Activated CD4-positive, alpha-beta T cell treated with anti-CD3 and anti-CD28 coated beads, Interleukin-2, amount 10 ng/mL, durations not matched to agents 7 days and 5 days (primary cell): ENCODE measurements at regions not wholly inside any gene's neighbourhood (a gene's known extent, or its start where the extent isn't known, plus 50 kb on each side); places are given as distances from the start of the nearest gene placed in this dataset.

Experiments used
- CTCF ChIA-PET: fragments of 350-600 bp; sonication (Branson Sonifier 250); formaldehyde crosslinking; loops from one replicate; lab custom pipeline; 2021; ENCODE audit warnings: antibody characterized with exemption; lab: Charles Lee
- POLR2A ChIA-PET: fragments of 350-600 bp; sonication (Branson Sonifier 250); formaldehyde crosslinking; loops from one replicate; lab custom pipeline; 2021; ENCODE audit warnings: antibody characterized with exemption; lab: Charles Lee
- DNase-seq: peaks from one replicate; pipeline ENCODE4 v3.0.0-alpha.2; 2020
- H3K27ac Mint-ChIP-seq: one replicate; pipeline ENCODE4 v1.8.0; 2021; ENCODE audit warnings: mild to moderate bottlenecking, moderate library complexity, mixed read lengths
- H3K27me3 Mint-ChIP-seq: one replicate; pipeline ENCODE4 v1.8.0; 2021; ENCODE audit warnings: mixed read lengths
- H3K36me3 Mint-ChIP-seq: one replicate; pipeline ENCODE4 v1.8.0; 2021; ENCODE audit warnings: low read depth, mixed read lengths
- H3K4me1 Mint-ChIP-seq: one replicate; pipeline ENCODE4 v1.8.0; 2021; ENCODE audit warnings: mixed read lengths
- H3K4me3 Mint-ChIP-seq: one replicate; pipeline ENCODE4 v1.8.0; 2021; ENCODE audit warnings: mild to moderate bottlenecking, moderate library complexity, mixed read lengths
- H3K9me3 Mint-ChIP-seq: one replicate; pipeline ENCODE4 v1.8.0; 2021; ENCODE audit warnings: mixed read lengths

- no peaks in the 10 kb centered on the region for H3K27me3 Mint-ChIP-seq
- H3K4me3 Mint-ChIP-seq = no peak overlapping the region
- no peak for DNase-seq
- ChIA-PET POLR2A (interaction anchor here (0.5 kb wide), 1 partner anchor 1403 kb away, joined by 3 read pairs; no protein-coding TSS in a partner anchor), CTCF (no interaction called here)
- no peaks in the 10 kb centered on the region for H3K9me3 Mint-ChIP-seq
- H3K27ac Mint-ChIP-seq = no peak overlapping the region
- H3K4me1 Mint-ChIP-seq = no peaks in the 10 kb centered on the region
- H3K36me3 Mint-ChIP-seq = no peaks in the 10 kb centered on the region
Measured at GRCh38 chr4:132230025-132230424, 919.1 kb upstream of the PCDH10 start.

- no peak overlapping the region for H3K4me3 Mint-ChIP-seq
- H3K27ac Mint-ChIP-seq = no peak overlapping the region
- no peaks in the 10 kb centered on the region for H3K36me3 Mint-ChIP-seq
- H3K4me1 Mint-ChIP-seq = no peaks in the 10 kb centered on the region
- H3K9me3 Mint-ChIP-seq = no peaks in the 10 kb centered on the region
- no peak for DNase-seq
- ChIA-PET POLR2A (no interaction called here), CTCF (no interaction called here)
- no peaks in the 10 kb centered on the region for H3K27me3 Mint-ChIP-seq
Measured at GRCh38 chr4:132238697-132239096, 910.4 kb upstream of the PCDH10 start.

- Mint-ChIP-seq H3K27ac (no peak overlapping the region), H3K4me3 (no peak overlapping the region), H3K27me3 (no peaks in the 10 kb centered on the region), H3K4me1 (no peaks in the 10 kb centered on the region), H3K36me3 (no peaks in the 10 kb centered on the region), H3K9me3 (no peaks in the 10 kb centered on the region)
- POLR2A ChIA-PET = no interaction called here
- no peak for DNase-seq
- CTCF ChIA-PET = no interaction called here
Measured at GRCh38 chr4:132240081-132240480, 909.0 kb upstream of the PCDH10 start.

DNA sequence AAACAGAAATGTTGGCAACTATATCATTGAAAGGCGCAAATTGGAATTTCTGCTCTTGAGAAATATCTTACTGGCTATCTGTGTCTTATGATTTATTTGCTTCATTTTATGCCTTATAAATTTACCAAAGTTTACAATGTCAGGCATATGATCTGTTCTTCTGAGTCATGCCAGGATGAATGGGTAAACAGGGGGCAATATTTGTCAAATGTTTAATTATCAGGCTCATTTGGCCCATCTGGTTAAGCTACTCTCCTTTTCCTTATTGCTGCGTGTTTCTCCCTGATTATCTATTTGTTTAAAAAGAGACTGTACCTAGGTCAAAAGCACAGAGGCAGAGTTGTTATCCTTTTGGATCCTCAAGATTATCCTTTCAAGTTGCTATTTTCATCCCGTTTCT is 903.8 kb upstream of the PCDH10 start:
- H3K27ac Mint-ChIP-seq = no peak overlapping the region
- ChIA-PET CTCF (no interaction called here), POLR2A (no interaction called here)
- H3K4me3 Mint-ChIP-seq = no peak overlapping the region
- no peaks in the 10 kb centered on the region for H3K36me3 Mint-ChIP-seq
- H3K27me3 Mint-ChIP-seq = no peaks in the 10 kb centered on the region
- no peak for DNase-seq
- H3K9me3 Mint-ChIP-seq = no peaks in the 10 kb centered on the region
- H3K4me1 Mint-ChIP-seq = no peaks in the 10 kb centered on the region

- H3K4me1 Mint-ChIP-seq = no peaks in the 10 kb centered on the region
- H3K9me3 Mint-ChIP-seq = no peaks in the 10 kb centered on the region
- no peaks in the 10 kb centered on the region for H3K36me3 Mint-ChIP-seq
- no peak for DNase-seq
- H3K27me3 Mint-ChIP-seq = no peaks in the 10 kb centered on the region
- ChIA-PET POLR2A (no interaction called here), CTCF (no interaction called here)
- no peak overlapping the region for H3K4me3 Mint-ChIP-seq
- H3K27ac Mint-ChIP-seq = no peak overlapping the region
Measured at GRCh38 chr4:132264176-132264575, 884.9 kb upstream of the PCDH10 start.

DNA sequence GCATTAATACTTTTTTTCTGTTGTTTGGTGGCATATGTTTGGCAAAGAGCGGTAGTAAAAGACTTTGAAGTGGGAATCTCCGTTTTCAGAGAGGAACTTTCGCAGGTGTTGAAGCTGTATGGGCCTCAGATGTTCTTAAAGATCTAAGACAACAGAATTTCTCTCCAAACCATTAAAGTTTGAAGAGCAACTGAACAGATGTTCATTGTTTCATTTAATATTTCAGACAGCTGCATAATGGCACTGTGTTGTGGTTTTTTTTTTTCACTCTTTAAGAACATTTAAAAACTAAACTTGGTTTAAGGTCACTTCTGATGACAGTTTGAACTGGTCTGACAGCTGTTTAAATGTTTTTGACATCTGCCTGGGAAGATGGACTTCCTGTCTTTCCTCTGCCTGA is 882.7 kb upstream of the PCDH10 start:
- Mint-ChIP-seq H3K27me3 (no peaks in the 10 kb centered on the region), H3K4me1 (no peaks in the 10 kb centered on the region), H3K36me3 (no peaks in the 10 kb centered on the region), H3K4me3 (no peak overlapping the region), H3K27ac (no peak overlapping the region), H3K9me3 (no peaks in the 10 kb centered on the region)
- ChIA-PET POLR2A (no interaction called here), CTCF (no interaction called here)
- DNase-seq = no peak

DNA sequence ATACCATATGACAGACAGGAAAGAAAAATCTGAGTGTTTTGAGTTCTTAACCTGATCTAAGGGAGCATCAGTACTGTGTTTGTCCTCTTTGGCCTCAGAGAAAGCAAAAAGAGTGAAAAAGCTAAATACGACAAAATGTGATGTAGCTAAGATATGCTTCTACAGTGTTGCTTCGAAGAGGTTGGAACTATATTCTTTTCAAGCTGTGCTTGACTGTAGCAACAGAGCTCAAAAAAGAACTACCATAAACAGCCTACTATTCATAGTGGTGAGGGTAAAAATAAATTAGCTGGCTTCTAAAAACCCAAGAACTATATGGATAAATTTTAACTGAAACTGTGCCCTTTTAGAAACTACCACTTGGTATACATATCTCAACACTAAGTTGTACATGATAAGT is 881.8 kb upstream of the PCDH10 start:
- Mint-ChIP-seq H3K4me3 (no peak overlapping the region), H3K36me3 (no peaks in the 10 kb centered on the region), H3K27ac (no peak overlapping the region), H3K9me3 (no peaks in the 10 kb centered on the region), H3K4me1 (no peaks in the 10 kb centered on the region), H3K27me3 (no peaks in the 10 kb centered on the region)
- DNase-seq = no peak
- CTCF ChIA-PET = interaction anchor here (0.6 kb wide), 1 partner anchor 79 kb away, joined by 3 read pairs; no protein-coding TSS in a partner anchor
- POLR2A ChIA-PET = no interaction called here

- POLR2A ChIA-PET = no interaction called here
- Mint-ChIP-seq H3K9me3 (no peaks in the 10 kb centered on the region), H3K27me3 (no peaks in the 10 kb centered on the region), H3K27ac (no peak overlapping the region), H3K36me3 (no peaks in the 10 kb centered on the region), H3K4me3 (no peak overlapping the region), H3K4me1 (no peaks in the 10 kb centered on the region)
- DNase-seq = no peak
- CTCF ChIA-PET = no interaction called here
Measured at GRCh38 chr4:132269303-132269990, 879.6 kb upstream of the PCDH10 start.

DNA sequence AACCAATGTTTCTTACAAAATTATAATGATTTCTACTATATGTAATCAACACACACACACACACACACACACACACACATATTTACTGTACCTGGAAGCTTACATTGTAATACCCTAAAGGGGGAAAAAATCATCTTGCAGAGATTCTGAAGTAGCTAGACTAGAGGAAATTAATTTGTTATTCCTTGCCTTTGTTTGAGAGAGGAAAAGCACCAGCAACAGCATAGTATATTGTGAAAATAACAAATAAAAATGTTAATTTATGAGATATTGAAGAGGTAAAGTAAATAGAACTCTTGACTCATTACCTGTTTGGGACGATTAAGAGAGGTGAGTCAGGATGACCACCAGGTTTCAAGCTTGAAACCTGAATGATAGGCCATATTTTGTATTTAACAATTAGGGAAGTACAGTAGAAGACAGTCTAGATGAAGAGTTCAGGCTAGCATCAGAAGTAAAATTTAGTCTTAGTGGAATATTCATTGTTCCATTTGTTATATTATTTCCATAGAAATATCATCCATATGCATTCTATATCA is 873.4 kb upstream of the PCDH10 start:
- Mint-ChIP-seq H3K27ac (no peak overlapping the region), H3K36me3 (no peaks in the 10 kb centered on the region), H3K9me3 (no peaks in the 10 kb centered on the region), H3K27me3 (no peaks in the 10 kb centered on the region), H3K4me1 (no peaks in the 10 kb centered on the region), H3K4me3 (no peak overlapping the region)
- ChIA-PET CTCF (no interaction called here), POLR2A (no interaction called here)
- no peak for DNase-seq

DNA sequence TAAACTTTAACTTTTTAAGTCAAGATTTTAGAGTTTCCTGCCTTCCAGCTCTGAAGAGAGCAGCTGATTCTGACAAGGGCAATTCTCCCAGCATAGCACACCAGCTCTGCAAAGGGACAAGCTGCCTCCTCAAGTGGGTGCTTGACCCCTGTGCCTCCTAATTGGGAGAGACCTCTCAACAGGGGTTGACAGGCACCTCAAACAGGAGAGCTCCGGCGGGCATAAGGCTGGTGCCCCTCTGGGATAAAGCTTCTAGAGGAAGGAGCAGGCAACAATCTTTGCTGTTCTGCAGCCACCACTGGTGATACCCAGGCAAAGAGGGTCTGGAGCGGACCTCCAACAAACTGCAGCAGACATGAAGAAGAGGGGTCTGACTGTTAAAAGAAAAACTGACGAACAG is 872.9 kb upstream of the PCDH10 start:
- Mint-ChIP-seq H3K36me3 (no peaks in the 10 kb centered on the region), H3K27ac (no peak overlapping the region), H3K4me1 (no peaks in the 10 kb centered on the region), H3K9me3 (no peaks in the 10 kb centered on the region), H3K27me3 (no peaks in the 10 kb centered on the region), H3K4me3 (no peak overlapping the region)
- POLR2A ChIA-PET = no interaction called here
- no peak for DNase-seq
- CTCF ChIA-PET = no interaction called here

- Mint-ChIP-seq H3K27me3 (no peaks in the 10 kb centered on the region), H3K9me3 (no peaks in the 10 kb centered on the region), H3K36me3 (no peaks in the 10 kb centered on the region), H3K27ac (no peak overlapping the region), H3K4me3 (no peak overlapping the region), H3K4me1 (no peaks in the 10 kb centered on the region)
- CTCF ChIA-PET = no interaction called here
- DNase-seq = no peak
- POLR2A ChIA-PET = no interaction called here
Measured at GRCh38 chr4:132276989-132277388, 872.1 kb upstream of the PCDH10 start.

- DNase-seq = no peak
- no peak overlapping the region for H3K27ac Mint-ChIP-seq
- H3K36me3 Mint-ChIP-seq = no peaks in the 10 kb centered on the region
- H3K4me1 Mint-ChIP-seq = no peaks in the 10 kb centered on the region
- ChIA-PET CTCF (no interaction called here), POLR2A (no interaction called here)
- no peaks in the 10 kb centered on the region for H3K9me3 Mint-ChIP-seq
- H3K4me3 Mint-ChIP-seq = no peak overlapping the region
- no peaks in the 10 kb centered on the region for H3K27me3 Mint-ChIP-seq
Measured at GRCh38 chr4:132281733-132282132, 867.4 kb upstream of the PCDH10 start.

GRCh38 chr4:132284910-132285426 is 864.1 kb upstream of the PCDH10 start:
- Mint-ChIP-seq H3K9me3 (no peaks in the 10 kb centered on the region), H3K36me3 (no peaks in the 10 kb centered on the region), H3K4me1 (no peaks in the 10 kb centered on the region), H3K4me3 (no peak overlapping the region), H3K27ac (no peak overlapping the region), H3K27me3 (no peaks in the 10 kb centered on the region)
- CTCF ChIA-PET = no interaction called here
- POLR2A ChIA-PET = no interaction called here
- no peak for DNase-seq

DNA sequence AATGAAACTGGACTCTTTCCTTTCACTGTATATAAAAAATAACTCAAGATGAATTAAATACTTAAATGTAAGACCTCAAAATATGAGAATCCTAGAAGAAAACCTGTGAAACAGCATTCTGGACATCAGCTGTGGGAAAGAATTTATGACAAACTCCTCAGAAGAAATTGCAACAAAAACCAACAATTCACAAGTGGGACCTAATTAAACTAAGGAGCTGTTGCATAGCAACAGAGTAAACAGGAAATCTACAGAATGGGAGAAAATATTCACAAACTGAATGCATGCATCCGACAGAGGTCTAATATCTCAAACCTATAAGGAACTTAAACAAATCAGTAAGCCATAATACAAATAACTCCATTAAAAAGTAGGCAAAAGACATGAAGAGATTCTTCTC is 851.7 kb upstream of the PCDH10 start:
- CTCF ChIA-PET = no interaction called here
- Mint-ChIP-seq H3K4me3 (no peak overlapping the region), H3K27me3 (no peaks in the 10 kb centered on the region), H3K9me3 (no peaks in the 10 kb centered on the region), H3K27ac (no peak overlapping the region), H3K36me3 (no peaks in the 10 kb centered on the region), H3K4me1 (no peaks in the 10 kb centered on the region)
- no peak for DNase-seq
- POLR2A ChIA-PET = no interaction called here
